ENCODE measurements at regions not wholly inside any gene's neighbourhood (a gene's known extent, or its start where the extent isn't known, plus 50 kb on each side); places are given as distances from the start of the nearest gene placed in this dataset.

DNA sequence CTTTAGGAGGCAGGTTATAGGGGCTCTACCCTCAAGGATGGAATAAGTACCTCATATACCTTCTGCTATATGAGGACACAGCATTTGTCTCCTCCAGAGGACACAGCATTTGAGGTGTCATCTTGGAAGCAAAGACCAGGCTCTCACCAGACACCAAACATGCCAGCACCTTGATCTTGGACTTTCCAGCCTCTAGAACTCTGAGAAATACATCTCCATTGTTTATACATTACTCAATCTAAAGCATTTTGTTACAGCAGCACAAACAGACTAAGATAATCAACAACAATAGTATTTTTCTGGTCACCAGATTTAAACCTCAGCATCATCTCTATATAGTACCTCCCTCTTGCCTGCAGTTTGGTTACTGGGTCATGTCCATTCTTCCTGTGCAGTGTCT is 237.5 kb upstream of the KLF3 start:
- no peak for DNase-seq
- Histone ChIP-seq H3K27me3 (no peaks in the 10 kb centered on the region), H3K4me1 (no peaks in the 10 kb centered on the region), H3K9me3 (no peaks in the 10 kb centered on the region), H3K9ac (ENCODE audit: low read depth in 2 of 2, low read length in 2 of 2) (no peak overlapping the region), H3K27ac (no peak overlapping the region), H3K4me3 (no peak overlapping the region), H3K36me3 (no peaks in the 10 kb centered on the region)
- intact Hi-C loops (cut with DNase I) = no loop called here
- no peak for TF ChIP-seq CTCF (IDR thresholded peaks at IDR 0.05)

GRCh38 chr4:38430841-38431240 is 233.2 kb upstream of the KLF3 start:
- intact Hi-C loops (cut with DNase I) = no loop called here
- no peak overlapping the region for H3K9ac ChIP-seq (ENCODE audit: low read depth in 2 of 2, low read length in 2 of 2)
- no peaks in the 10 kb centered on the region for H3K4me1 ChIP-seq
- H3K4me3 ChIP-seq = no peak overlapping the region
- no peaks in the 10 kb centered on the region for H3K27me3 ChIP-seq
- H3K9me3 ChIP-seq = no peaks in the 10 kb centered on the region
- no peak for TF ChIP-seq CTCF (IDR thresholded peaks at IDR 0.05)
- no peak overlapping the region for H3K27ac ChIP-seq
- no peak for DNase-seq
- no peaks in the 10 kb centered on the region for H3K36me3 ChIP-seq

GRCh38 chr4:38442073-38442788 is 221.8 kb upstream of the KLF3 start:
- Histone ChIP-seq H3K27ac (no peak overlapping the region), H3K9ac (ENCODE audit: low read depth in 2 of 2, low read length in 2 of 2) (no peak overlapping the region), H3K9me3 (no peaks in the 10 kb centered on the region), H3K36me3 (no peaks in the 10 kb centered on the region), H3K27me3 (no peaks in the 10 kb centered on the region), H3K4me3 (no peak overlapping the region), H3K4me1 (no peaks in the 10 kb centered on the region)
- no peak for DNase-seq
- TF ChIP-seq CTCF (IDR thresholded peaks at IDR 0.05) = no peak
- intact Hi-C loops (cut with DNase I) = no loop called here

- no peaks in the 10 kb centered on the region for H3K36me3 ChIP-seq
- no peaks in the 10 kb centered on the region for H3K9me3 ChIP-seq
- H3K9ac ChIP-seq (ENCODE audit: low read depth in 2 of 2, low read length in 2 of 2) = peak overlapping the region in 1 of 2 donors; percentile 56
- peak overlapping the region; percentile 82 for H3K27ac ChIP-seq
- H3K4me1 ChIP-seq = peaks cover 5% of the 10 kb centered on the region
- intact Hi-C loops (cut with DNase I) = no loop called here
- no peaks in the 10 kb centered on the region for H3K27me3 ChIP-seq
- H3K4me3 ChIP-seq = no peak overlapping the region
- DNase-seq = peak; percentile 53
- TF ChIP-seq CTCF (IDR thresholded peaks at IDR 0.05) = no peak
Measured at GRCh38 chr4:38449506-38450174, 214.4 kb upstream of the KLF3 start.

DNA sequence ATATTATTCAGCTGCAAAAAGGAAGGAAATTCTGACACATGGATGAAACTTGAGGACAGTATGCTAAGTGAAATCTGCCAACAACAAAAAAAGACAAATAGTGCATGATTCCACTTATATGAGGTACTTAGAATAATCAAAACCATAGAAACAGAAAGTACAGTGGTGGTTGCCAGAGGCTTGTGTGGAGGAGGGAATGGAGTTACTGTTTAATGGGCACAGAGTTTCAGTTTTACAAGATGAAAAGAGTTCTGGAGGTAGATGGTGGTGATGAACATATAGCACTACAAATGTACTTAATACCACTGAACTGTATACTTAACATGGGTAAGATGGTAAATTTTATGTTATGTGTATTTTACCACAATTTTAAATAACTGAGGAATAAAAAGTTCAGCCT is 212.0 kb upstream of the KLF3 start:
- Histone ChIP-seq H3K9me3 (no peaks in the 10 kb centered on the region), H3K27me3 (no peaks in the 10 kb centered on the region), H3K4me3 (no peak overlapping the region), H3K4me1 (peaks cover 5% of the 10 kb centered on the region), H3K36me3 (no peaks in the 10 kb centered on the region), H3K9ac (ENCODE audit: low read depth in 2 of 2, low read length in 2 of 2) (no peak overlapping the region), H3K27ac (no peak overlapping the region)
- DNase-seq = no peak
- TF ChIP-seq CTCF (IDR thresholded peaks at IDR 0.05) = no peak
- intact Hi-C loops (cut with DNase I) = no loop called here

Measured in colonic mucosa (tissue), 4 donors.